Stimulated activated CD4-positive, alpha-beta T cell treated with anti-CD3 and anti-CD28 coated beads, TNF-alpha, amount 100 ng/mL, for 24 hours (primary cell): ENCODE measurements at regions not wholly inside any gene's neighbourhood (a gene's known extent, or its start where the extent isn't known, plus 50 kb on each side); places are given as distances from the start of the nearest gene placed in this dataset.
"Not testable (repeated sequence)": the region's sequence is repeated elsewhere in the genome, so short reads cannot be mapped to it uniquely, and the experiment has no call there.

Experiments used
- DNase-seq, 3 experiments: peaks; one replicate each; pipeline ENCODE4 v3.0.0-alpha.2; 2020; ENCODE audit warnings: low read depth in 3 of 3

- DNase-seq, result no peak
These were observed 69.3 kb upstream of the PRR23C start for GRCh38 chr3:139113993-139114375.

GRCh38 chr3:139116631-139117030, 71.9 kb upstream of the PRR23C start:
- not testable (repeated sequence) for DNase-seq

GRCh38 chr3:139117136-139117675, 72.5 kb upstream of the PRR23C start:
- DNase-seq, result no peak

GRCh38 chr3:139117883-139118760, 73.4 kb upstream of the PRR23C start:
- DNase-seq, result no peak

GRCh38 chr3:139118835-139119234, 74.1 kb upstream of the PRR23C start:
- DNase-seq, result no peak

GRCh38 chr3:139119331-139120025, 74.8 kb upstream of the PRR23C start:
- no peak for DNase-seq

GRCh38 chr3:139120086-139121056, 75.7 kb upstream of the PRR23C start:
- DNase-seq, result no peak

- no peak for DNase-seq
These were observed 77.0 kb upstream of the PRR23C start for GRCh38 chr3:139121513-139122220.

GRCh38 chr3:139122221-139122581, 77.5 kb upstream of the PRR23C start:
- no peak for DNase-seq

- no peak for DNase-seq
These were observed 77.9 kb upstream of the PRR23C start for GRCh38 chr3:139122612-139123011.

GRCh38 chr3:139123377-139124095, 78.8 kb upstream of the PRR23C start:
- no peak for DNase-seq

- no peak for DNase-seq
These were observed 79.5 kb upstream of the PRR23C start for GRCh38 chr3:139124197-139124596.

- DNase-seq, result no peak
These were observed 82.4 kb upstream of the PRR23C start for GRCh38 chr3:139127101-139127500.

GRCh38 chr3:139127629-139128028, 82.9 kb upstream of the PRR23C start:
- DNase-seq, result not testable (repeated sequence)

- no peak for DNase-seq
These were observed 84.1 kb upstream of the PRR23C start for GRCh38 chr3:139128803-139129202.

GRCh38 chr3:139129892-139130291, 85.2 kb upstream of the PRR23C start:
- DNase-seq, result no peak

- no peak for DNase-seq
These were observed 85.9 kb upstream of the PRR23C start for GRCh38 chr3:139130390-139131140.

GRCh38 chr3:139131951-139132350, 87.3 kb upstream of the PRR23C start:
- DNase-seq, result no peak

- DNase-seq, result no peak
These were observed 88.3 kb upstream of the PRR23C start for GRCh38 chr3:139132976-139133375.
